ENCODE measurements at regions not wholly inside any gene's neighbourhood (a gene's known extent, or its start where the extent isn't known, plus 50 kb on each side); places are given as distances from the start of the nearest gene placed in this dataset.

DNA sequence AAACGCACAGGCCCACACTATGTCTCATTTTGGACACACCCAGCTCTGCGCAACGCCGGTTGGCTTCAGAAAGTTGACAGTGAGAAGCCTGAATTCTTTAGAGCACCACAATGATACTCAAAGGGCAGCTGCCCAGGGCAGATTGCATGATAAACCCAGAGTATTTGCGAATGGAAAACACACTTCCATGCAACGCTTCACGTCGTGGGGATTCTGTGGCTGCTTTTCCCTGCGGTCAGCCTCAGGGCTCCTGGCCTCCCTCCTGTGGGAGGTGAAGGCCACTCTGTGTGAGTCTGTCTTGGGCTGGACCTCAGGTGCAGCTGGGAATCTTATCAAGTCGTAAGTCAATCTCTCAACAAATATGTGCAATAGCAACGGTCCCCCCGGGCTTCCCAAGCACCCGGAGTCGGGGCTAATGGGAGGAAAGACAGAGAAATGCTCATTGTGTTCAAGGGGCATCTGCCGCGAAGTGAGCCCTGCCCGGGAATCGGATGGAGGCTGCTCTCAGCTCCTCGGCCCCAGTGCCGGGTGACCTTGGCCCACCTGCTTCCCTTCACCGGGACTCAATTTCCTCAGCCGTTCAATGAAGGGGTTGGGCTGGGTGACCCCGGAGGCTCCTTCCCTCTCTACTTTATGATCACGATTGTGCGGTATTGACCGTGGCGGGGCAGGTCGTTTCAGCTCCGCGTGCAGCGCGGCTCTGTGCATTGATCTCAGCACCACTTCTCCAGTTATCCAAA is 623.6 kb downstream of the BRD1 start:
- H3K4me1 Mint-ChIP-seq (ENCODE audit: low read depth), result no peaks in the 10 kb centered on the region
- no peak overlapping the region for H3K4me3 Mint-ChIP-seq
- no peak for DNase-seq
- no peaks in the 10 kb centered on the region for H3K36me3 Mint-ChIP-seq (ENCODE audit: insufficient read depth)
- H3K9me3 Mint-ChIP-seq, result no peaks in the 10 kb centered on the region
- peaks cover 6% of the 10 kb centered on the region for H3K27me3 Mint-ChIP-seq (ENCODE audit: low read depth)
- no peak for ATAC-seq

DNA sequence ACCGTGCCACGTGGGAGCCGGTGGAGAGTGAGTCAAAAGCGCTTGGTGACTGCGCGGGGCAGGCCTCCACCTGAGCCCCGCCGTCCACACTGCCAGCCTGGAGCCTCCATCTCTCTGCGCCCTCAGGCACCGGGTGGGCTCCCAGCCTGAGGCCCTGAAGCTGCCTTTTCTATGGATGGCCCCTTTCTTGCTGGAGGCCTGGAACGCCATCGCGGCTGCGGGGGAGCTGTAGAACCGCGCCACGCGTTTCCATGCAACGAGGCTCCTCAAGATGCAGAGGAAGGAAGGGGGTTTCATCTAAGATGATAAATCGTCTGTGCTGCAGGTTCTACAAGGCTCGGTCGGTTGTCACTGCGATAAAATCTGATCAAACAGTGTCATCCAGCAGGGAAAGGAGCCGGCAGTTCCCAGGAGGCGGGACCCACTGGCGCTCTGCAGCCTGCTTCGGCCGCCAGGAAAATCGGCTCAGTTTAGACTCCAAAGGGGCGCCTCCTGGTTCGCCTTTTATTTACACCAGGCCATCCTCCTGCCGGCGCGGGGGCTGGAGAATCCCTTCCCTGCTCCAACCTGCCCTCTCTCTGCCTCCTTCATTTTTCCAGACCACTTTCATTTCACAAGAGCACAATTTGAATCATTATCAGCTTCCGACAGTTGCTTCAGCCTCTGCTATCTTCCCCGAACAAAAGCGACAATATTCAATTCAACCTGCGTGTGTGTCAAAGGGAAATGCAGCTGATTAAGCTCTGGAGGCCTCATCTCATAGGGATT is 624.4 kb downstream of the BRD1 start:
- Mint-ChIP-seq H3K36me3 (ENCODE audit: insufficient read depth) (no peaks in the 10 kb centered on the region), H3K4me3 (no peak overlapping the region), H3K27me3 (ENCODE audit: low read depth) (peaks cover 6% of the 10 kb centered on the region), H3K4me1 (ENCODE audit: low read depth) (no peaks in the 10 kb centered on the region), H3K9me3 (no peaks in the 10 kb centered on the region)
- ATAC-seq (no peak), DNase-seq (no peak)

DNA sequence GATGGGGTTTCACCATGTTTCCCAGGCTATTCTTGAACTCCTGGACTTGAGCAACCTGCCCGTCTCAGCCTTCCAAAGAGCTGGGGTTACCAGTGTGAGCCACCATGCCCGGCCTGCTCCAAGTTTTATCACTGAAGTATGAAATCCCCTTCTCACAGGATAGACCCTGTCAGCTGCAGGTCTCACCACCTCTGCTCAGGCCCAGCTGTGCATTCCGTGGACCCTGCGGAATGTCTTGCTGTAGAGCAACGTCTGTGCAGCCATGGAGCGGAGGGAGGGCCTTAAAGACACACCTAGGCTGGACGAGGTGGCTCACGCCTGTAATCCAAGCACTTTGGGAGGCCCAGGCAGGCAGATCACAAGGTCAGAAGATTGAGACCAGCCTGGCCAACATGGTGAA is 625.4 kb downstream of the BRD1 start:
- Mint-ChIP-seq H3K4me3 (no peak overlapping the region), H3K4me1 (ENCODE audit: low read depth) (no peaks in the 10 kb centered on the region), H3K27me3 (ENCODE audit: low read depth) (peaks cover 6% of the 10 kb centered on the region), H3K9me3 (no peaks in the 10 kb centered on the region), H3K36me3 (ENCODE audit: insufficient read depth) (no peaks in the 10 kb centered on the region)
- DNase-seq (no peak), ATAC-seq (no peak)

DNA sequence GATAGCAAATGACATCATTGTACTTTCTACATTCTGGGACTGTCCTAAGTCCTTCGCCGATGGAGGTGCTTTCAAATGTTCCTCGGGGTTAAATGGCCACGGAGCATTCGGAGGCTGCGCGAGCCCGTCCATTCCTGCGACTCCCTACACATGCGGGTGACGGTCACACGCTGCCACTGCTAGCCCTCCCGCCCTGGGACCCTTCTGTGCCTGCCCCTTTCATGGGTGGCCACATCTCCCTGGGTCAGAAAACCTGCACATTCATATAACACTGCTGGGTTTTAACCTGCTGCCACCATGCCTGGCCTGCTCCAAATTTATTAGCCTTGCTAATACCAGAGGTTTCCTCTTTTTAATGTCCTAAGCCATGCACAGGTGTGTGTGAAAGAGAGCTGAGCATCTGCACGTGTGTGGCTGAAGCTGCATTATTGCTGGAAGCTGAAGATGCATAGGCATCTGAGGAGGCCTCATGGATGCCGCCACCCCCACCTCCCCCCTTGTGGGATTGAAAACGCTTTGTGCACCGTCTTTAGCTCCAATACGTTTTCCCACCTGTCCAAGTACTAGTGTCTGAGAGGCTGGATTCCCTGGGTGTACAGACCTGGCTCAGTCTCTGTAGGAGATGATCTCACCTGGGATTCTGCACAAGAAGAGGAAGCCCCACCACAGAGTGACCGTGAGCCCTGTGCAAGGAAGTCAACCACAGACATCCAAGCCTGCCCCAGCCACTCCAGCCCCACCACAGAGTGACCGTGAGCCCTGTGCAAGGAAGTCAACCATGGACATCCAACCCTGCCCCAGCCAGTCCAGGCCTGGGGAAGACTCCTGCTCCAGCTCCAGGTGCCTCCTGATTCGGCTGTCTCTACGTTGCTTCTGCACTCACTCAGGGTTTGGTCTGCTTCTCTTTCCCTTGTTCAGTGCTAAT is 626.4 kb downstream of the BRD1 start:
- DNase-seq (no peak), ATAC-seq (no peak)
- Mint-ChIP-seq H3K27me3 (ENCODE audit: low read depth) (peaks cover 8% of the 10 kb centered on the region), H3K4me1 (ENCODE audit: low read depth) (no peaks in the 10 kb centered on the region), H3K36me3 (ENCODE audit: insufficient read depth) (no peaks in the 10 kb centered on the region), H3K4me3 (no peak overlapping the region), H3K9me3 (no peaks in the 10 kb centered on the region)

DNA sequence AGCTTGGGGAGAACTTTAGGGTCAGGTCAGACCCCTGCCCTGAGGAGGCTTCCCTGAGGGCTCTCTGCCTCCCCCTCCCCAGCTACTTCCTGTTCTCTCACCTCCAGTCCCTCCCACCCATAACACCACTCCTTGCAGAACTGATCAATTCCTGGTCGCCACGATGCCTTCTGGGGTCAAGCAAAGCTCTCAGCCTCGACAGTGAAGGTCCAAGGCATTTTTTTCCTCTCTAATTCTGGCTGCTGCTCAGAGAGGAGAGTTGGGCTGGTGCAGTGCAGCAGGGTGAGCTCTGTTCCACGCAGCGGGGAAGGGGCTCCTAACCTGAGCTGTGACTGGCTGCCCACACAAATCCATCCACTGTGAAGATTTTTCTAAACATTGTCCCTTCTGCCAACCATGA is 628.4 kb downstream of the BRD1 start:
- Mint-ChIP-seq H3K4me1 (ENCODE audit: low read depth) (no peaks in the 10 kb centered on the region), H3K27me3 (ENCODE audit: low read depth) (peaks cover 8% of the 10 kb centered on the region), H3K9me3 (no peaks in the 10 kb centered on the region), H3K4me3 (no peak overlapping the region), H3K36me3 (ENCODE audit: insufficient read depth) (no peaks in the 10 kb centered on the region)
- ATAC-seq, result no peak
- DNase-seq, result no peak

DNA sequence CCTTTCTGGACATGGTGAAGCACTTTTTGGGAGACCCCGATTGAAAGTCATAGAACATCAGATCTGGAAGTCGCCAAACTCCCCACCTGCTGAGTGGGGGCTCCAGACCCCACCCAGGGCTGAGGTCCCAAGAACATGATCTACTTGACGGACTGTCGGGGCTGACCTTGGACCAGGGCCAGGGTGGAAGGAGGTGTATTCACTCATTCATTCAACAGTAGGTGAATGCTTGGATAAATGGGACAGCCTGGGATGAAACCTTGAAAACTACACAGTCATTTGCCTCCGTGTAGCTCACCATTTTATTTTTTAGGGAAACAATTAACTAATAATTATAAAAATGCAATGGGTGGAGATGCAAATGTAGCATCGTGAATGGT is 629.0 kb downstream of the BRD1 start:
- Mint-ChIP-seq H3K27me3 (ENCODE audit: low read depth) (peaks cover 8% of the 10 kb centered on the region), H3K4me3 (no peak overlapping the region), H3K4me1 (ENCODE audit: low read depth) (no peaks in the 10 kb centered on the region), H3K9me3 (no peaks in the 10 kb centered on the region), H3K36me3 (ENCODE audit: insufficient read depth) (no peaks in the 10 kb centered on the region)
- DNase-seq, result no peak
- no peak for ATAC-seq

DNA sequence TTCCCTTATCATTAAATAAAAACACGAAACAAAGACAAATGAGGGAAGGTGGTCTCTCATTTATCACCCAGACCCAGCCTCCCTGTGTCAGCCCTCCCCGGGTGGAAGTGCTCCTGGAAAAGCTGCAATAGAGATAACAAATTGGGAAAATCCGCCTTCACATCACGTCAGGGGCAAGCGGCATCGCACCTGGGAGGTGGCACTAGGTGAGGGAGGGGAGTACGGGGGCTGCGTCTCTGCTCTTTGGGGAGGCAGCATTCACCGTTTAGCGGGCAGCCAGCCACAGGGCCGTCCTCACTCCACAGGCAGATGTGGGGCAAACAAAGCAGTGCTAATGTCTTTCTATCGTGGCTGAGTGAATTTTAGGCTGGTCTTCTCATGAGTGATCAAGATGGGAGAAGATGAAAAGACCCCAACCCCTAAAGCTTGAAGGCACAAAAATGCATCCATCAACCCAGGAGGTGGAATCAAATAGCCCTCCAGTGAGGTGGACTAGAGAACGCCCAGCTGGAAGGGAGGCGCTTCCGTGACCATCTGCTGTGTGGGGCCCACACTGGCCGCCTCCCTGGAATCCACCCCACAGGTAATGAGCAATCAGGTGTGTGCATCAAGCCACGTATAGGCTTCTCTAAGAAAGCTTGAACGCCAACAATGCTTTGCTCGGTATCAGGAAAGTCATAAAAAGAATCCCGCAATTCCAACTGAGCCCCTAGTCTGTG is 629.5 kb downstream of the BRD1 start:
- DNase-seq, result no peak
- Mint-ChIP-seq H3K36me3 (ENCODE audit: insufficient read depth) (no peaks in the 10 kb centered on the region), H3K4me1 (ENCODE audit: low read depth) (no peaks in the 10 kb centered on the region), H3K4me3 (no peak overlapping the region), H3K9me3 (no peaks in the 10 kb centered on the region), H3K27me3 (ENCODE audit: low read depth) (peaks cover 8% of the 10 kb centered on the region)
- no peak for ATAC-seq

DNA sequence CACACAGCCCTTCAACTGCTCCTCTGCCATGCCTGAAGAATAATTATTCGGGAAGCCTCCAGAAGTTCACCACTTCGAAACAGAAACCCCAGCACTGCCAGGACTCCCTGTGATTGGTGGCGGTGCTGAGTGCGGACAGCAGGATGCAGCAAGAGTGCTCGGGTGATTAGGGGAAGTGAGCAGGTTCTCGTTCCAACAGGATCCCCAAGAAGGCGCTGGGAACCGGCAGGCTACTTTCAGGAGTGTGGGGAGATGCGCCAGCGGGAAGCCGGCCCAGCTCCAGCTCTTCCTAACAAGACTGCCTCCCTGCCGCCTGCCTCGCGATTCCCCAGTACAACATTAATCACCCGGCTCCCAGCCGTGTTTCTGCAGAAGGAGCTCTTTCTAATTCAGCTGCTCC is 630.2 kb downstream of the BRD1 start:
- no peak for ATAC-seq
- Mint-ChIP-seq H3K9me3 (no peaks in the 10 kb centered on the region), H3K36me3 (ENCODE audit: insufficient read depth) (no peaks in the 10 kb centered on the region), H3K4me3 (no peak overlapping the region), H3K4me1 (ENCODE audit: low read depth) (no peaks in the 10 kb centered on the region), H3K27me3 (ENCODE audit: low read depth) (peaks cover 8% of the 10 kb centered on the region)
- DNase-seq, result no peak

DNA sequence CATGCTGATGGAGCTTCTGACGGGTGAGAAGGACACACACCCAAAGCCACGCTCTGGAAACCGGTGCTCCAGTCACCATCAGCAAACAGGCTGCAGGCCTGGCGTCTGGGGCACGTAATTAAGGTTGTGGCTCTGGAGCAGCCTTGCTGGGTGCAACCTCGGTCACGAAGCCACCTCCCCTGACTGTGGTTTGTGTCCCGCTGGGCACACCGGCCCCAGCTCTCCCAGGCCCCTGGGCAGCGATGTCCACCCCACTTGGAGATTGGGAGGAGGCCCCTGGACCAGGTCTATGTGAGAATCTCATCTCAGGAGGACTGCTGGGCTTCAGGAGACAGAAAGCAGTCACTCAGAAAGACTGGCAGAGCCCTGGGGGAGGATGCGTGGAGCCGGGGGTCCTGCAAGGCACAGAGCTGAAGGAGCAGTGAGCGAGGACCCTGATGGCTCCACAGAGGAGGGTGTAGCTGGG is 631.6 kb downstream of the BRD1 start:
- DNase-seq (no peak), ATAC-seq (no peak)
- peaks cover 15% of the 10 kb centered on the region for H3K27me3 Mint-ChIP-seq (ENCODE audit: low read depth)
- no peaks in the 10 kb centered on the region for H3K36me3 Mint-ChIP-seq (ENCODE audit: insufficient read depth)
- H3K9me3 Mint-ChIP-seq, result no peaks in the 10 kb centered on the region
- no peak overlapping the region for H3K4me3 Mint-ChIP-seq
- H3K4me1 Mint-ChIP-seq (ENCODE audit: low read depth), result no peaks in the 10 kb centered on the region

DNA sequence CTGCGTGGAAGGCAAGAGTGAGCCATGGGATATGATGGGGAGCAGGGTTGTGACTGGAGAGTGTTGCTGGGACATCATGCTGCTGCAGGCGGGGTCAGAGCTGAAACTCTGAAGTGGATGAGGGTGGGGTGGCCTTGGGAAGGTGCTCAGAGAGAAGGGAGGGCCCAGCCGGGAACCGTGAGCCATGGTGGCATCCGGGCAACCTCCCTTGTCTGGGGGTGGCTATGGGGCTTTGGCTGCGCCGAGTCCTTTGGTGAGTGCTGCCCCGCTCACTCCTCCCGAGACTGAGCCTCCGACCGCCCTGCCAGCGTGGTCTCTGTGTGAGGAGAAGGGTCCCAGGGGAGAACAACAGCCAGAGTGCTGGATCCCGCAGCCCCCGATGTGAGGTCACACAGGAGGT is 632.0 kb downstream of the BRD1 start:
- H3K27me3 Mint-ChIP-seq (ENCODE audit: low read depth), result peaks cover 18% of the 10 kb centered on the region
- no peak for ATAC-seq
- H3K36me3 Mint-ChIP-seq (ENCODE audit: insufficient read depth), result no peaks in the 10 kb centered on the region
- H3K9me3 Mint-ChIP-seq, result no peaks in the 10 kb centered on the region
- no peak for DNase-seq
- H3K4me1 Mint-ChIP-seq (ENCODE audit: low read depth), result no peaks in the 10 kb centered on the region
- H3K4me3 Mint-ChIP-seq, result no peak overlapping the region

DNA sequence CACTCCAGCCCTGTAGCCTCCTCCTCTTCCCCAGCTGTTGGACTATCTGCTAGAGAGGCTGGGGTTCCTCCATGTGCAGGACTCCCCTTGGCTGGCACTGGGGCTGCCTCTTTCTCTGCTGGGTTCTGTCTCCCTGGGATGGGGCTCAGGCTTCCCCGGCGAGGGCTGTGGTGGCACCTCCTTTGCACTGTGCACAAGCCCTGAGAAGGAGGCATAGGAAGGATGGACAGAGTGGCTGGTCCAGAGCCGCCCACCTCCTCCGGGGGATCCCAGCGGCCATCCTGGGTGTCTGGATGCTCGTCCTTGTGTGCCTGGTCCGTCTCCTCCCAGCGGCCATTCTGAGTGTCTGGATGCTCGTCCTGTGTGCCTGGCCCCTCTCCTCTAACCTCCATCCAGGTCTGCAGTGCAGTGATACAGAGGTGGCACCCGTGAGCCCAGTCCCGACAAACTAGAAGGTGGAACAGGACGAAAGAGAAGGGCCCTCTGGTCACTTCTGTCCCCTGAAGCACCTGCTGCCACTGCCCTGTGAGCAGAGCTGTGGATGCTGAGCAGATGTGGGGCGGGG is 633.7 kb downstream of the BRD1 start:
- peaks cover 18% of the 10 kb centered on the region for H3K27me3 Mint-ChIP-seq (ENCODE audit: low read depth)
- H3K4me1 Mint-ChIP-seq (ENCODE audit: low read depth), result no peaks in the 10 kb centered on the region
- no peak overlapping the region for H3K4me3 Mint-ChIP-seq
- no peak for ATAC-seq
- DNase-seq, result no peak
- H3K36me3 Mint-ChIP-seq (ENCODE audit: insufficient read depth), result no peaks in the 10 kb centered on the region
- H3K9me3 Mint-ChIP-seq, result no peaks in the 10 kb centered on the region

DNA sequence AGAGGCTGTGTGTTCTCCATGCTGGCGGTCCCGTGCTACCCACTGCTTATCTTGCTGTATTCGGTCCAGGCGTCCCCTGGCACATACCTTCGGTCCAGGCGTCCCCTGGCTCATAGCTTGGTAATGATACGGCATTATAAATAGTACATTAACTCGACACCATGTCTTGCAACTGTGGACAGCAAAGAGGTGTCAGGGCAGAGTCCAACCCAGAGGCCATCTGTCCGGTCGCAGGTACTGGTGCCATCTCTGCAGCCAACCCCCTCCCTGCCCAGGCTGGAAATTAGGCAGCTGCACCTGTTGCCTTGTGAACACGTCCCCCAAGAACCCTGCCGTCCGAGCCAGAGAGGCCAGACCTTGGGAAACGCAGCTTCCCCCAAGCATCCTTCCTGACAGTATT is 634.3 kb downstream of the BRD1 start:
- ATAC-seq (no peak), DNase-seq (no peak)
- no peaks in the 10 kb centered on the region for H3K36me3 Mint-ChIP-seq (ENCODE audit: insufficient read depth)
- H3K9me3 Mint-ChIP-seq, result no peaks in the 10 kb centered on the region
- H3K4me1 Mint-ChIP-seq (ENCODE audit: low read depth), result no peaks in the 10 kb centered on the region
- H3K4me3 Mint-ChIP-seq, result no peak overlapping the region
- peaks cover 19% of the 10 kb centered on the region for H3K27me3 Mint-ChIP-seq (ENCODE audit: low read depth)

DNA sequence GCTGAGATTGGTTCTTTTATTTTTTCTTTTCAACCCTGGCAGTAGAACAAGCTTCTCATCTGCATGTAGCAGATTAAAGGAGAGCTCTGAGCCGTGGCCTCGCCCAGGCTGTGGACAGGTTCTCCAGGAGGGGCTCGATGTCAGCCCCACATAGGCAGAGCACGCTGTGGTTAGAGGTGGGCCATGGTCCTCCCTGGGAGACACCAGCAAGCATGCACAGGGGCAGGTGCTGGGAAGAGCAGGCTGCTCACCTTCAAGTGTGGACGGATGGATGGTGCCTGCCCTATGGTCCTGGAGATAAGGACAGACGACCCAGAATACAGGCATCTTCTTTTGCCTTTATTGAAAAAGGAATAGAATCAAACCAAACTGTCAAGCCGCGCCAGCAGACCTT is 634.8 kb downstream of the BRD1 start:
- H3K4me1 Mint-ChIP-seq (ENCODE audit: low read depth), result no peaks in the 10 kb centered on the region
- peaks cover 21% of the 10 kb centered on the region for H3K27me3 Mint-ChIP-seq (ENCODE audit: low read depth)
- DNase-seq (no peak), ATAC-seq (no peak)
- H3K36me3 Mint-ChIP-seq (ENCODE audit: insufficient read depth), result no peaks in the 10 kb centered on the region
- no peak overlapping the region for H3K4me3 Mint-ChIP-seq
- H3K9me3 Mint-ChIP-seq, result no peaks in the 10 kb centered on the region
